ENCODE measurements at regions not wholly inside any gene's neighbourhood (a gene's known extent, or its start where the extent isn't known, plus 50 kb on each side); places are given as distances from the start of the nearest gene placed in this dataset.

- 67% methylated on average over 3 of the region's 3 CpGs for WGBS
- no peaks in the 10 kb centered on the region for H3K36me3 ChIP-seq (ENCODE audit: control insufficient read depth in 4 of 4, insufficient read depth in 3 of 4, low read depth in 1 of 4, low read length in 3 of 4)
Observed at GRCh38 chr6:169132352-169132940, 121.2 kb downstream of the THBS2 start.

GRCh38 chr6:169131390-169131789, 122.3 kb downstream of the THBS2 start:
- TF ChIP-seq RXRA (IDR thresholded peaks at IDR 0.05) (no peak), JUND (IDR thresholded peaks at IDR 0.05) (no peak), HNF4A (conservative IDR thresholded peaks at IDR 0.05) (no peak), FOXA1 (IDR thresholded peaks at IDR 0.05) (no peak), MAX (IDR thresholded peaks at IDR 0.05) (no peak), FOXA2 (IDR thresholded peaks at IDR 0.05) (no peak), GABPA (IDR thresholded peaks at IDR 0.05 in 1 of 2, conservative IDR thresholded peaks at IDR 0.05 in 1 of 2) (no peak), SP1 (IDR thresholded peaks at IDR 0.05) (no peak), ATF3 (IDR thresholded peaks at IDR 0.05) (no peak), ZBTB33 (IDR thresholded peaks at IDR 0.05) (no peak), CTCF (IDR thresholded peaks at IDR 0.05; ENCODE audit: low read depth, low read length, missing input control) (no peak), YY1 (IDR thresholded peaks at IDR 0.05) (no peak), EGR1 (IDR thresholded peaks at IDR 0.05; ENCODE audit: low read depth in 2 of 2) (no peak), REST (IDR thresholded peaks at IDR 0.05) (no peak), RAD21 (IDR thresholded peaks at IDR 0.05) (no peak)
- no peaks in the 10 kb centered on the region for H3K27me3 ChIP-seq (ENCODE audit: control insufficient read depth in 4 of 4, insufficient read depth in 4 of 4, low read length in 3 of 4)
- 82% methylated on average over 3 of the region's 3 CpGs for WGBS
- DNase-seq (ENCODE audit: low spot score): no peak
- no peak overlapping the region for H3K9ac ChIP-seq (ENCODE audit: low read depth in 1 of 2, low read length in 2 of 2)
- no peak overlapping the region for H3K27ac ChIP-seq (ENCODE audit: low read depth in 1 of 2, low read length in 2 of 2)
- no peaks in the 10 kb centered on the region for H3K36me3 ChIP-seq (ENCODE audit: control insufficient read depth in 4 of 4, insufficient read depth in 3 of 4, low read depth in 1 of 4, low read length in 3 of 4)
- H3K9me3 ChIP-seq (ENCODE audit: control insufficient read depth in 4 of 4, low read length in 3 of 4): peaks cover 0 to 6% (median 0%) of the 10 kb centered on the region in 4 donors
- no peak overlapping the region for H3K4me3 ChIP-seq (ENCODE audit: low read depth in 1 of 3, low read length in 3 of 3)
- H3K4me1 ChIP-seq (ENCODE audit: control insufficient read depth in 4 of 4, insufficient read depth in 4 of 4, low read length in 3 of 4): no peaks in the 10 kb centered on the region

More at GRCh38 chr6:169132352-169132940, 121.2 kb downstream of the THBS2 start:
- TF ChIP-seq EGR1 (IDR thresholded peaks at IDR 0.05; ENCODE audit: low read depth in 2 of 2): no peak
- TF ChIP-seq CTCF (IDR thresholded peaks at IDR 0.05; ENCODE audit: low read depth, low read length, missing input control): no peak
- no peak for TF ChIP-seq NR2F2 (IDR thresholded peaks at IDR 0.05)
- TF ChIP-seq TAF1 (conservative IDR thresholded peaks at IDR 0.05): no peak
- peaks cover 0 to 6% (median 0%) of the 10 kb centered on the region in 4 donors for H3K9me3 ChIP-seq (ENCODE audit: control insufficient read depth in 4 of 4, low read length in 3 of 4)
- H3K4me1 ChIP-seq (ENCODE audit: control insufficient read depth in 4 of 4, insufficient read depth in 4 of 4, low read length in 3 of 4): no peaks in the 10 kb centered on the region
- no peak overlapping the region for H3K4me3 ChIP-seq (ENCODE audit: low read depth in 1 of 3, low read length in 3 of 3)
- H3K27me3 ChIP-seq (ENCODE audit: control insufficient read depth in 4 of 4, insufficient read depth in 4 of 4, low read length in 3 of 4): no peaks in the 10 kb centered on the region
- H3K27ac ChIP-seq (ENCODE audit: low read depth in 1 of 2, low read length in 2 of 2): no peak overlapping the region
- H3K9ac ChIP-seq (ENCODE audit: low read depth in 1 of 2, low read length in 2 of 2): no peak overlapping the region
- DNase-seq (ENCODE audit: low spot score): no peak

Data from liver (tissue), 8 donors.